K562 (cell line): ENCODE measurements at regions not wholly inside any gene's neighbourhood (a gene's known extent, or its start where the extent isn't known, plus 50 kb on each side); places are given as distances from the start of the nearest gene placed in this dataset.
A peak's percentile ranks its signal among the peaks of the same experiment; 100 is the strongest.

Source experiments
- ATAC-seq: fragments of 200-7000 bp; cut with Tn5 transposase; 3 replicates; pipeline ENCODE4 v1.9.1; 2020; ENCODE audit warnings: moderate library complexity
- BruUV-seq: library from RNA; stranded (reverse); fragments of 400-500 nt; replicated peaks from 2 replicates; lab custom pipeline; 2021; lab: Mats Ljungman, UMichigan
- CTCF ChIA-PET: fragments of 300-600 bp; formaldehyde crosslinking; extraction: SDS; loops from one replicate; lab custom pipeline; 2021; ENCODE audit warnings: low intra/inter-chr PET ratio; lab: Yijun Ruan, JAX
- POLR2A ChIA-PET: fragments of 300-600, 350-650 bp; sonication (Branson Sonifier 250); formaldehyde crosslinking; extraction: SDS; loops from one replicate; lab custom pipeline; 2021; ENCODE audit warnings: antibody characterized with exemption, inconsistent platforms; lab: Yijun Ruan, JAX
- DNase-seq, 4 experiments: peaks; one replicate each; pipeline versions ENCODE4 v3.0.0 to v3.0.0-alpha.2; 2011 to 2018; ENCODE audit warnings: low spot score in 3 of 4, mixed read lengths in 3 of 4; ENCODE audit errors: extremely low read depth in 1 of 4
- FAIRE-seq: peaks from 2 replicates; lab custom pipeline; 2011; peaks lifted over from hg19 to GRCh38; lab: Jason Lieb, UNC
- H2AFZ ChIP-seq: 2 replicates; pipeline ENCODE4 v1.6.0; 2011; ENCODE audit warnings: low read depth, low read length, control low read depth, inconsistent platforms
- H3K27ac ChIP-seq: fragments of 200-600 bp; 3 replicates; pipeline ENCODE4 v1.8.0; 2011; ENCODE audit warnings: low read depth, mild to moderate bottlenecking, control low read depth, inconsistent platforms, low read length, moderate library complexity, mixed read lengths; ENCODE audit errors: extremely low read depth
- H3K27me3 ChIP-seq, 2 experiments: fragments of 300-600 bp in 1 of 2; 2 replicates in 1 of 2; 3 replicates in 1 of 2; pipeline versions ENCODE4 v1.6.0 to v1.8.0; 2011; ENCODE audit warnings: inconsistent platforms in 2 of 2, low read length in 2 of 2, mild to moderate bottlenecking in 1 of 2, mixed read lengths in 1 of 2, moderate library complexity in 1 of 2; ENCODE audit not compliant: control insufficient read depth in 2 of 2, insufficient read depth in 2 of 2
- H3K36me3 ChIP-seq: fragments of 300-600 bp; 3 replicates; pipeline ENCODE4 v1.8.0; 2011; ENCODE audit warnings: mild to moderate bottlenecking, low read length, inconsistent platforms; ENCODE audit not compliant: control insufficient read depth, insufficient read depth
- H3K4me1 ChIP-seq, 2 experiments: fragments of 200-600 bp in 1 of 2; replicated peaks in 1 of 2; 2 replicates in 1 of 2; 3 replicates in 1 of 2; pipeline versions ENCODE4 v1.5.1 to v1.8.0; 2011; ENCODE audit warnings: inconsistent platforms in 2 of 2, low read length in 2 of 2, mild to moderate bottlenecking in 1 of 2, mixed read lengths in 1 of 2, moderate library complexity in 1 of 2; ENCODE audit not compliant: control insufficient read depth in 2 of 2, insufficient read depth in 2 of 2
- H3K4me2 ChIP-seq: 2 replicates; pipeline ENCODE4 v1.6.1; 2011; ENCODE audit warnings: low read length, control low read depth, inconsistent platforms, mixed read lengths; ENCODE audit not compliant: insufficient read depth
- H3K4me3 ChIP-seq: fragments of 200-600 bp; sonication (generic), shearing (Covaris generic); 2 replicates; pipeline ENCODE4 v1.5.1; 2016; ENCODE audit warnings: control low read depth, inconsistent platforms
- H3K79me2 ChIP-seq: fragments of 200-600 bp; 3 replicates; pipeline ENCODE4 v1.8.0; 2011; ENCODE audit warnings: low read length, inconsistent platforms; ENCODE audit not compliant: control insufficient read depth, insufficient read depth
- H3K9ac ChIP-seq, 2 experiments: 2 replicates each; pipeline versions ENCODE4 v1.6.0 to v1.6.1; 2011; ENCODE audit warnings: low read depth in 2 of 2, low read length in 2 of 2, control low read depth in 1 of 2, inconsistent platforms in 1 of 2, mild to moderate bottlenecking in 1 of 2, mixed read lengths in 1 of 2; ENCODE audit not compliant: insufficient read depth in 1 of 2
- H3K9me1 ChIP-seq: one replicate; pipeline ENCODE4 v1.6.0; 2011; ENCODE audit warnings: inconsistent platforms, mild to moderate bottlenecking, low read length, moderate library complexity; ENCODE audit not compliant: control insufficient read depth, insufficient read depth
- H3K9me3 ChIP-seq: replicated peaks from 2 replicates; pipeline ENCODE4 v1.5.1; 2011; ENCODE audit warnings: low read depth, low read length, inconsistent platforms; ENCODE audit not compliant: control insufficient read depth, insufficient read depth
- H4K20me1 ChIP-seq: replicated peaks from 2 replicates; pipeline ENCODE4 v1.6.1; 2011; ENCODE audit warnings: low read length, inconsistent platforms, mixed read lengths; ENCODE audit not compliant: control insufficient read depth, insufficient read depth
- GTF2F1 ChIP-seq: IDR thresholded peaks from 2 replicates; pipeline ENCODE4 v1.6.1; 2011; ENCODE audit warnings: low read depth, low read length, improper control_type of control experiment
- HMG20A ChIP-seq: fragments of 450-650 bp; formaldehyde crosslinking; conservative IDR thresholded peaks from 2 replicates; pipeline ENCODE4 v1.4.0; 2020; ENCODE audit warnings: mild to moderate bottlenecking, mixed read lengths
- L3MBTL2 ChIP-seq: fragments of 450-650 bp; IDR thresholded peaks from 2 replicates; pipeline ENCODE4 v1.6.1; 2016; ENCODE audit warnings: mild to moderate bottlenecking, moderate library complexity
- RAD21 ChIP-seq, 2 experiments: fragments of 250-450 bp in 1 of 2; fragments of 450-650 bp in 1 of 2; sonication (Bioruptor Pico) in 1 of 2; formaldehyde crosslinking in 1 of 2; IDR thresholded peaks in 1 of 2; conservative IDR thresholded peaks in 1 of 2; 2 replicates each; pipeline versions ENCODE4 v1.4.0 to v1.8.0; 2020 to 2022; ENCODE audit warnings: mild to moderate bottlenecking in 2 of 2, moderate library complexity in 1 of 2
- ZFP36 ChIP-seq: fragments of 150-350 bp; IDR thresholded peaks from 2 replicates; pipeline ENCODE4 v1.6.1; 2018; ENCODE audit warnings: low read length, low read depth; ENCODE audit not compliant: partially characterized antibody
- WGBS: fragments of 100-300 bp; shearing (Covaris generic); methylation state at CpG from one replicate; pipeline ENCODE4 v1.1.6; 2016; ENCODE audit warnings: low coverage, mixed read lengths; ENCODE audit not compliant: insufficient coverage; ENCODE audit errors: missing lambda C conversion rate; 5-methylcytosine and 5-hydroxymethylcytosine counted together
- in situ Hi-C: fragments of 300-500 bp; cut with MboI; formaldehyde crosslinking; loops from 4 replicates; pipeline ENCODE4 v1.15.0; 2018; ENCODE audit warnings: inconsistent platforms, mixed read lengths
- intact Hi-C: fragments of 100-400 bp; cut with micrococcal nuclease; formaldehyde crosslinking; loops from 2 replicates; pipeline ENCODE4 v1.14.2; 2022
- TF ChIP-seq, protein P1 (sequence below): sonication (generic); formaldehyde crosslinking; IDR thresholded peaks from 2 replicates; pipeline ENCODE4 v1.9.0; 2022; ENCODE audit warnings: mild to moderate bottlenecking, missing genetic modification reagents

DNA sequence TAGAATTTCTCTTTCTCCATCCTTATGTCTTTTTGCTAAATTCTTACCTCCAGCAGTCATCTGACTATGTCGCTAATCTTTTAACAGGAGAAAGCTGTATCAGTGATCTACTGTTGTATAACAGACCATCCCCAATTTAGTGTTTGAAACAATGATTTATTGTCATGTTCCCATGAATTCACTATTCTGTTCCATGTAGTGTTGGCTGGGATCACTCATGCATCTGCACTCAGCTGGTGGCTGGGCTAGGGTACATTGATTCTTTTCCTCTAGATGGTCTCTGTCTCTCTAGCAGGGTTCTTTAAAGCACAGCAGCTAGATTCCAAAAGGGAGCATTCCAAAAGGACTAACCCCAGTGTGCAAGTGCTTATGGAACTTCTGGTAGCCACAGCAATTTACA, 184.2 kb upstream of the FANCL start:
- intact Hi-C loops (no loop called here), in situ Hi-C loops (loop anchor here (25.0 kb wide), 1 partner anchor 513 kb away; no protein-coding TSS in a partner anchor)
- no peak overlapping the region for H3K27ac ChIP-seq
- no TSS peak for BruUV-seq
- no peak overlapping the region for H3K9ac ChIP-seq
- no peak overlapping the region for H2AFZ ChIP-seq
- no peak overlapping the region for H3K4me2 ChIP-seq
- TF ChIP-seq, protein P1, sequence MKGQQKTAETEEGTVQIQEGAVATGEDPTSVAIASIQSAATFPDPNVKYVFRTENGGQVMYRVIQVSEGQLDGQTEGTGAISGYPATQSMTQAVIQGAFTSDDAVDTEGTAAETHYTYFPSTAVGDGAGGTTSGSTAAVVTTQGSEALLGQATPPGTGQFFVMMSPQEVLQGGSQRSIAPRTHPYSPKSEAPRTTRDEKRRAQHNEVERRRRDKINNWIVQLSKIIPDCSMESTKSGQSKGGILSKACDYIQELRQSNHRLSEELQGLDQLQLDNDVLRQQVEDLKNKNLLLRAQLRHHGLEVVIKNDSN (CRISPR knock-in tag): no peak
- no peak for TF ChIP-seq GTF2F1
- no peaks in the 10 kb centered on the region for H4K20me1 ChIP-seq
- CTCF ChIA-PET: no interaction called here
- H3K36me3 ChIP-seq: no peaks in the 10 kb centered on the region
- no peak overlapping the region for H3K4me3 ChIP-seq
- ATAC-seq (no peak), FAIRE-seq (no peak), DNase-seq (no peak)
- no peaks in the 10 kb centered on the region for H3K9me3 ChIP-seq
- H3K27me3 ChIP-seq: peaks cover 6 to 13% of the 10 kb centered on the region in 2 experiments; a peak in 4 of 5 replicates
- WGBS: 6% methylated on average over 1 of the region's 1 CpG
- peaks cover 0 to 3% of the 10 kb centered on the region in 2 experiments; a peak in 1 of 5 replicates for H3K4me1 ChIP-seq
- no peaks in the 10 kb centered on the region for H3K9me1 ChIP-seq
- POLR2A ChIA-PET: interaction anchor here (0.8 kb wide), 1 partner anchor 419 kb away, joined by 3 read pairs; no protein-coding TSS in a partner anchor
- H3K79me2 ChIP-seq: no peaks in the 10 kb centered on the region

DNA sequence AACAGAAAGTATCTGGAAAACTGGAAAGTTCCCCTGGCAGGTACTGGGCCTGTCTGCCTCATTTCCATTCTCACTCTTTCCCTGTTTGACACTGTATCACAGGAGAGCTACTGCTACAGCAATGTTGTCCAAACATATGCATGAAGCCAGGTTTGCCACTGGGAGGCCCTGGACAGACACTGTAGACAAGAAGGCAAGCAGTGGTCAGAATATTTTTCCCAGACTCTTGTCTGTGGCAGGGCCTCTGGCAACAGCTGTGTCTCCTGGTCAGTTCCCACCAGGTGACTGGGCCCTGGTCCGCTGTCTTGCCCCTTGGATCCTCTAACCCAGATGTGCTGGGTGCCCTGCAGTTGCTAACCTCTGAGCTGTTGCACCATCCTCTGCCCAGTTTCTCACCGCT, 178.9 kb upstream of the FANCL start:
- Histone ChIP-seq H3K4me1 (no peaks in the 10 kb centered on the region), H3K9ac (no peak overlapping the region), H3K9me1 (no peaks in the 10 kb centered on the region), H3K4me3 (no peak overlapping the region), H3K4me2 (no peak overlapping the region), H3K27ac (no peak overlapping the region), H3K27me3 (no peaks in the 10 kb centered on the region), H3K9me3 (no peaks in the 10 kb centered on the region), H4K20me1 (no peaks in the 10 kb centered on the region), H2AFZ (no peak overlapping the region), H3K36me3 (no peaks in the 10 kb centered on the region), H3K79me2 (no peaks in the 10 kb centered on the region)
- ChIA-PET POLR2A (interaction anchor here (1.1 kb wide), 1 partner anchor 10 kb away, joined by 3 read pairs; no protein-coding TSS in a partner anchor), CTCF (no interaction called here)
- TF ChIP-seq RAD21 (CRISPR knock-in tag; conservative IDR thresholded peaks at IDR 0.05 in 1 of 2, IDR thresholded peaks at IDR 0.05 in 1 of 2): 0 out of 4 replicates have a peak, but pooled peaks of 1 of the 2 experiments have one; percentile 6
- no peak for TF ChIP-seq ZFP36
- no peak for TF ChIP-seq HMG20A (CRISPR knock-in tag)
- no peak for TF ChIP-seq L3MBTL2
- FAIRE-seq (no peak), ATAC-seq (peak; percentile 55; the same call in 2 of the 3 replicates), DNase-seq (no peak)
- intact Hi-C loops (no loop called here), in situ Hi-C loops (no loop called here)
- BruUV-seq: no TSS peak
- whole genome bisulfite sequencing: 0% methylated on average over 2 of the region's 2 CpGs
